Neural cell (in vitro differentiated cells): ENCODE measurements at regions not wholly inside any gene's neighbourhood (a gene's known extent, or its start where the extent isn't known, plus 50 kb on each side); places are given as distances from the start of the nearest gene placed in this dataset.

ENCODE experiments used
- H2AFZ ChIP-seq: fragments of 200-600, 300-800 bp; sonication (generic), shearing (Covaris generic); 2 replicates; pipeline ENCODE4 v1.6.0; 2014; ENCODE audit warnings: low read depth, mild to moderate bottlenecking, antibody characterized with exemption, low read length, moderate library complexity
- H3F3A ChIP-seq: fragments of 200-600 bp; shearing (Covaris generic); 2 replicates; pipeline ENCODE4 v1.6.1; 2016; ENCODE audit warnings: mild to moderate bottlenecking, moderate library complexity, mixed read lengths, antibody characterized with exemption, low read length; ENCODE audit not compliant: insufficient read depth, poor library complexity, severe bottlenecking
- H3K27ac ChIP-seq: fragments of 200-600, 300-800 bp; sonication (generic), shearing (Covaris generic); 2 replicates; pipeline ENCODE4 v1.5.1; 2014; ENCODE audit warnings: mild to moderate bottlenecking, low read length, moderate library complexity
- H3K27me3 ChIP-seq: fragments of 300-800, 200-600 bp; sonication (generic), shearing (Covaris generic); 2 replicates; pipeline ENCODE4 v1.6.0; 2014; ENCODE audit warnings: mild to moderate bottlenecking, low read depth, low read length, moderate library complexity; ENCODE audit not compliant: insufficient read depth
- H3K36me3 ChIP-seq: fragments of 300-800, 200-600 bp; sonication (generic), shearing (Covaris generic); 2 replicates; pipeline ENCODE4 v1.5.1; 2014; ENCODE audit warnings: mild to moderate bottlenecking, antibody characterized with exemption, low read length, moderate library complexity; ENCODE audit not compliant: insufficient read depth
- H3K4me2 ChIP-seq: fragments of 300-800, 200-600 bp; sonication (generic), shearing (Covaris generic); 2 replicates; pipeline ENCODE4 v1.6.0; 2014; ENCODE audit warnings: mild to moderate bottlenecking, low read length
- H3K4me3 ChIP-seq: fragments of 300-800, 200-600 bp; sonication (generic), shearing (Covaris generic); 2 replicates; pipeline ENCODE4 v1.5.1; 2014; ENCODE audit warnings: mild to moderate bottlenecking, low read length, moderate library complexity
- H3K79me2 ChIP-seq: fragments of 200-600 bp; shearing (Covaris generic); replicated peaks from 2 replicates; pipeline ENCODE4 v1.6.0; 2014; ENCODE audit warnings: mild to moderate bottlenecking, low read length, moderate library complexity; ENCODE audit not compliant: insufficient read depth
- H3K9ac ChIP-seq: fragments of 300-800, 200-600 bp; sonication (generic), shearing (Covaris generic); 2 replicates; pipeline ENCODE4 v1.6.1; 2016; ENCODE audit warnings: mild to moderate bottlenecking, low read length, mixed read lengths
- H3K9me2 ChIP-seq: fragments of 200-600 bp; shearing (Covaris generic); 2 replicates; pipeline ENCODE4 v1.6.1; 2016; ENCODE audit warnings: mild to moderate bottlenecking, low read length, mixed read lengths; ENCODE audit not compliant: insufficient read depth
- H3K9me3 ChIP-seq: fragments of 200-600, 300-800 bp; sonication (generic), shearing (Covaris generic); 2 replicates; pipeline ENCODE4 v1.6.1; 2016; ENCODE audit warnings: mild to moderate bottlenecking, mixed run types, low read length, moderate library complexity, mixed read lengths
- H4K20me1 ChIP-seq: fragments of 200-600 bp; shearing (Covaris generic); 2 replicates; pipeline ENCODE4 v1.6.1; 2016; ENCODE audit warnings: mild to moderate bottlenecking, mixed run types; ENCODE audit not compliant: insufficient read depth
- EP300 ChIP-seq: fragments of 450-650 bp; conservative IDR thresholded peaks from 2 replicates; pipeline ENCODE4 v1.6.1; 2014; ENCODE audit warnings: antibody characterized with exemption, mild to moderate bottlenecking, moderate library complexity; ENCODE audit not compliant: poor library complexity, severe bottlenecking
- EZH2 ChIP-seq: fragments of 200-600, 300-800 bp; shearing (Covaris generic), sonication (generic); IDR thresholded peaks from 2 replicates; pipeline ENCODE4 v1.6.1; 2014; ENCODE audit warnings: antibody characterized with exemption, low read length, borderline replicate concordance, mild to moderate bottlenecking; ENCODE audit not compliant: insufficient read depth, poor library complexity, severe bottlenecking
- MXI1 ChIP-seq: fragments of 450-650 bp; conservative IDR thresholded peaks from 2 replicates; pipeline ENCODE4 v1.6.1; 2014; ENCODE audit warnings: antibody characterized with exemption, mild to moderate bottlenecking; ENCODE audit not compliant: poor library complexity, severe bottlenecking
- POLR2AphosphoS5 ChIP-seq: IDR thresholded peaks from 2 replicates; pipeline ENCODE4 v1.6.1; 2012
- RAD21 ChIP-seq: fragments of 450-650 bp; conservative IDR thresholded peaks from 2 replicates; pipeline ENCODE4 v1.6.1; 2014; ENCODE audit warnings: antibody characterized with exemption, mild to moderate bottlenecking, moderate library complexity
- SMC3 ChIP-seq: fragments of 450-650 bp; conservative IDR thresholded peaks from 2 replicates; pipeline ENCODE4 v1.6.1; 2014; ENCODE audit warnings: antibody characterized with exemption, mild to moderate bottlenecking, moderate library complexity; ENCODE audit not compliant: poor library complexity
- TAF1 ChIP-seq: IDR thresholded peaks from 2 replicates; pipeline ENCODE4 v1.6.1; 2012; ENCODE audit warnings: low read depth
- TF ChIP-seq, protein P1 (sequence below): fragments of 450-650 bp; IDR thresholded peaks from 2 replicates; pipeline ENCODE4 v1.5.1; 2014; ENCODE audit warnings: antibody characterized with exemption, mild to moderate bottlenecking, moderate library complexity; ENCODE audit not compliant: poor library complexity, severe bottlenecking
- TF ChIP-seq, protein P2 (sequence below): IDR thresholded peaks from 2 replicates; pipeline ENCODE4 v1.6.1; 2012; ENCODE audit warnings: borderline replicate concordance

DNA sequence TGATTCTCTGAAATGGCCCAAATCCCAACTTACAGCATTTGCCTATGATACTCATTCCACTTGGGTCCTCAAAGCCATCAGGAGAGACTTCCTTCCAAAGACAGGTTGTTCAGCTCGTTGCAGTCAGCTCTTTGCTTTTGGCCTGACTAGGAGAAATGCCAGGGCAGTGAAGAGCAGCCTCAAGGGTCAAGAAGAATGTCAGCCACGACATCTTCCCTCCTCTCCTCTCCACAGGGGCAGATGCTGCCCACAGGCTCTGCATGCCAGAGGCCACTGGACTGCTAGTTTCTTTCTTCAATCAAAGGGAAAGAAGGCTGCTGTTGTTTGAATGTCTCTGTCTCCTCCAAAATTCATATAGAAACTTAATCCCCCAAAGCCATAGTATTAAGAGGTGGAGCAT is 201.7 kb upstream of the PFN2 start:
- Histone ChIP-seq H3K27ac (no peak overlapping the region), H3K4me2 (no peak overlapping the region), H3K9me2 (no peaks in the 10 kb centered on the region), H4K20me1 (no peaks in the 10 kb centered on the region), H3K4me3 (no peak overlapping the region), H3F3A (no peaks in the 10 kb centered on the region), H3K9me3 (no peaks in the 10 kb centered on the region), H3K79me2 (no peaks in the 10 kb centered on the region), H2AFZ (no peak overlapping the region), H3K27me3 (no peaks in the 10 kb centered on the region), H3K9ac (no peak overlapping the region), H3K36me3 (no peaks in the 10 kb centered on the region)
- TF ChIP-seq POLR2AphosphoS5 = no peak
- TF ChIP-seq SMC3 = no peak
- no peak for TF ChIP-seq EP300
- TF ChIP-seq TAF1 = no peak
- TF ChIP-seq EZH2 = no peak
- TF ChIP-seq RAD21 = no peak
- TF ChIP-seq, protein P1, sequence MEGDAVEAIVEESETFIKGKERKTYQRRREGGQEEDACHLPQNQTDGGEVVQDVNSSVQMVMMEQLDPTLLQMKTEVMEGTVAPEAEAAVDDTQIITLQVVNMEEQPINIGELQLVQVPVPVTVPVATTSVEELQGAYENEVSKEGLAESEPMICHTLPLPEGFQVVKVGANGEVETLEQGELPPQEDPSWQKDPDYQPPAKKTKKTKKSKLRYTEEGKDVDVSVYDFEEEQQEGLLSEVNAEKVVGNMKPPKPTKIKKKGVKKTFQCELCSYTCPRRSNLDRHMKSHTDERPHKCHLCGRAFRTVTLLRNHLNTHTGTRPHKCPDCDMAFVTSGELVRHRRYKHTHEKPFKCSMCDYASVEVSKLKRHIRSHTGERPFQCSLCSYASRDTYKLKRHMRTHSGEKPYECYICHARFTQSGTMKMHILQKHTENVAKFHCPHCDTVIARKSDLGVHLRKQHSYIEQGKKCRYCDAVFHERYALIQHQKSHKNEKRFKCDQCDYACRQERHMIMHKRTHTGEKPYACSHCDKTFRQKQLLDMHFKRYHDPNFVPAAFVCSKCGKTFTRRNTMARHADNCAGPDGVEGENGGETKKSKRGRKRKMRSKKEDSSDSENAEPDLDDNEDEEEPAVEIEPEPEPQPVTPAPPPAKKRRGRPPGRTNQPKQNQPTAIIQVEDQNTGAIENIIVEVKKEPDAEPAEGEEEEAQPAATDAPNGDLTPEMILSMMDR = no peak
- TF ChIP-seq MXI1 = no peak
- TF ChIP-seq, protein P2, sequence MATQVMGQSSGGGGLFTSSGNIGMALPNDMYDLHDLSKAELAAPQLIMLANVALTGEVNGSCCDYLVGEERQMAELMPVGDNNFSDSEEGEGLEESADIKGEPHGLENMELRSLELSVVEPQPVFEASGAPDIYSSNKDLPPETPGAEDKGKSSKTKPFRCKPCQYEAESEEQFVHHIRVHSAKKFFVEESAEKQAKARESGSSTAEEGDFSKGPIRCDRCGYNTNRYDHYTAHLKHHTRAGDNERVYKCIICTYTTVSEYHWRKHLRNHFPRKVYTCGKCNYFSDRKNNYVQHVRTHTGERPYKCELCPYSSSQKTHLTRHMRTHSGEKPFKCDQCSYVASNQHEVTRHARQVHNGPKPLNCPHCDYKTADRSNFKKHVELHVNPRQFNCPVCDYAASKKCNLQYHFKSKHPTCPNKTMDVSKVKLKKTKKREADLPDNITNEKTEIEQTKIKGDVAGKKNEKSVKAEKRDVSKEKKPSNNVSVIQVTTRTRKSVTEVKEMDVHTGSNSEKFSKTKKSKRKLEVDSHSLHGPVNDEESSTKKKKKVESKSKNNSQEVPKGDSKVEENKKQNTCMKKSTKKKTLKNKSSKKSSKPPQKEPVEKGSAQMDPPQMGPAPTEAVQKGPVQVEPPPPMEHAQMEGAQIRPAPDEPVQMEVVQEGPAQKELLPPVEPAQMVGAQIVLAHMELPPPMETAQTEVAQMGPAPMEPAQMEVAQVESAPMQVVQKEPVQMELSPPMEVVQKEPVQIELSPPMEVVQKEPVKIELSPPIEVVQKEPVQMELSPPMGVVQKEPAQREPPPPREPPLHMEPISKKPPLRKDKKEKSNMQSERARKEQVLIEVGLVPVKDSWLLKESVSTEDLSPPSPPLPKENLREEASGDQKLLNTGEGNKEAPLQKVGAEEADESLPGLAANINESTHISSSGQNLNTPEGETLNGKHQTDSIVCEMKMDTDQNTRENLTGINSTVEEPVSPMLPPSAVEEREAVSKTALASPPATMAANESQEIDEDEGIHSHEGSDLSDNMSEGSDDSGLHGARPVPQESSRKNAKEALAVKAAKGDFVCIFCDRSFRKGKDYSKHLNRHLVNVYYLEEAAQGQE = no peak

DNA sequence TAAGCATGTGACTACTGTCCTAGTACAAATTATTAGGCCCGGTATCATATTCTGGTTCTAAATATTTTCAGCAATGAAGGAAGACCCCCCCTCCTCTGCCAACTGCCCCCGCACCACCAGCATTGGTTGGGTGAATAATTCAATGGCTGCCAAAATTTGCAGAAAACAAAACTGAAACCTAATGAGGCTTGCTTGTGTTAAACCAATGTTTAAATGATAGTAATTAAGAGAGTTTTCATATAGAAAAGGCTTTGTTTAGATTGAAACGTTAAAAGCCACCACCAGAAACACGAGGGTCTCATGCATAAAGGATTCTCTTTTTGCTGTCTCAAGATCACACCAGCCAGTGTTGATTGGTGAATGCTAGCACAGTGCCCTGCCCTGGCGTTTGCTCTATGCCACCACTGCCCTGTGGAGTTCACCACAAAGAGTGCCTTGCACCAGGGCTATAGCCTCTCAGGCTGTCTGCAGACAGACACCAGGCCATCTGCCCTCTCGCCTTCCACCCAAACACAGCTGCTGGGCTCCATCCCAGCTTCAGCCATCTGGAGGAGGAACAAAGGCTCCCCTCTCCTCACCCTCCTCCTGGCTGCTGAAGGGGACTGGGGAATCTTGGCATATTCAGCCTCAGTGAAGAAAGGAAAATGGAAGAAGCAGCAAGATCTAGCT is 200.3 kb upstream of the PFN2 start:
- Histone ChIP-seq H4K20me1 (no peaks in the 10 kb centered on the region), H3K36me3 (no peaks in the 10 kb centered on the region), H3K4me2 (no peak overlapping the region), H3F3A (no peaks in the 10 kb centered on the region), H3K27me3 (no peaks in the 10 kb centered on the region), H2AFZ (no peak overlapping the region), H3K9me2 (no peaks in the 10 kb centered on the region), H3K9me3 (no peaks in the 10 kb centered on the region), H3K27ac (no peak overlapping the region), H3K4me3 (no peak overlapping the region), H3K9ac (no peak overlapping the region), H3K79me2 (no peaks in the 10 kb centered on the region)
- TF ChIP-seq, protein P2 = no peak
- no peak for TF ChIP-seq SMC3
